ENCODE measurements at regions not wholly inside any gene's neighbourhood (a gene's known extent, or its start where the extent isn't known, plus 50 kb on each side); places are given as distances from the start of the nearest gene placed in this dataset.
"Not testable (repeated sequence)": the region's sequence is repeated elsewhere in the genome, so short reads cannot be mapped to it uniquely, and the experiment has no call there.

- no peak for DNase-seq (ENCODE audit: low spot score)
Measured at GRCh38 chr17:83018658-83019193, 60.7 kb upstream of the METRNL start.

- DNase-seq (ENCODE audit: low spot score) = no peak
Measured at GRCh38 chr17:83019376-83019775, 60.0 kb upstream of the METRNL start.

GRCh38 chr17:83024218-83024971 lies 55.0 kb upstream of the METRNL start:
- DNase-seq (ENCODE audit: low spot score) = no peak

DNA sequence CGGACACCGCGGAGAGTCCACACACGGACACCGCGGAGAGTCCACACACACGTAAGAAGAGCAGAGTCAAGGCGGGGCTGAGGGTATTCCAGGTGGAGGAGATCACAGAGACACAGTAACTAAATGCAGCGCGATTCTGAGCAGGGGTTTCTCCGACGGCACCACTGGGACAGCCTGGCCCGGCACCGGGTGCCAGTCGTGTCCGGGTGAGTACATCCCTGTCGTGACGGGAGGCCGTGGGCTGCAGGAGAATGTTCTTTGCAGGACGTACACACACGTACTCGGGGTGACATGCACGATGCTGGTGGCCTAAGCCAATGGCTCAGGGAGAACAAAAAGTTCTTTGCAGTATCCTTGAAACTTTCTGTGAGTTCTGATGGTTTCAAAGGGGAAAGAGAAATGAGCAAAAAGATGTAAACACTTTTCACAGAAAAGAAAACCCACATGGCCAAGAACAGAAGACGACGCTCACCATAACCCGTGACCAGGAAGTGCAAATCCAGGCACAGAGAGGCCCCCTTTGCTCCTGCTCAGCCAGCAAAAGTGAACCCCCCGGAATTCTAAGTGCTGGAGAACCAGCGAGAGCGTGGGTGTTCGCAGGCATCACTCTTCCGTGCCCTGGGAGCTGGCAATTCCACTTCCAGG lies 53.7 kb upstream of the METRNL start:
- no peak for DNase-seq (ENCODE audit: low spot score)

GRCh38 chr17:83026311-83026811 lies 53.0 kb upstream of the METRNL start:
- no peak for DNase-seq (ENCODE audit: low spot score)

DNA sequence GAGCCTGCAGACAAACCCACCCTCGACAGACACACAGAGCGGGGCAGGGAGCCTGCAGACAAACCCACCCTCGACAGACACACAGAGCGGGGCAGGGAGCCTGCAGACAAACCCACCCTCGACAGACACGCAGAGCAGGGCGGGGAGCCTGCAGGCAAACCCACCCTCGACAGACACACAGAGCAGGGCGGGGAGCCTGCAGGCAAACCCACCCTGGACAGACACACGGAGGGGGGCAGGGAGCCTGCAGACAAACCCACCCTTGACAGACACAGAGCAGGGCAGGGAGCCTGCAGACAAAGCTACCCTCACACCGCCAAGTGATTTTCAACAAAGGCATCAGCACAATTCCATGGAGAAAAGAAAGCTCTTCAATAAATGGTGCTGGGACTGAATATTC lies 52.5 kb upstream of the METRNL start:
- not testable (repeated sequence) for DNase-seq (ENCODE audit: low spot score)

GRCh38 chr17:83028851-83029250 lies 50.6 kb upstream of the METRNL start:
- DNase-seq (ENCODE audit: low spot score) = no peak

DNA sequence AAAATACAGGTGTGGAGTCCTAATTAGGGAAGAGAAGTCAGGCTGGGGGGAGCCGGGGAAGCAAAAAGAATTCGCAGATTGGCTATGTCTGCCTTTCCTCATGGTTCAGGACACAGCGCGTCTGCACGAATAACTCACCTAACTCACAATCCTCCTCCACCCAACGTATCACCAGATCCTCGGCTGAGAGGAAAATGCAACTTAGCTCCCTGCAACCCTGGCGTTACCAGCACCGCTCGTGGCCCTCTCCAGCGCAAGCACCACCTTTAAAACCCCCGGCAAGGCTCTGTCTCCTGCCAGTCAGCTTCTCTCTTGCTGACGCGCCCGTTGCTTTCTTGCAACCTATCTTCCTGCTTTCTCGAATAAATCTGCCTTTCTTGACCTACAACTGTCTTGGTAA lies 49.8 kb upstream of the METRNL start:
- no peak for DNase-seq (ENCODE audit: low spot score)
